HepG2 (cell line): ENCODE measurements at regions not wholly inside any gene's neighbourhood (a gene's known extent, or its start where the extent isn't known, plus 50 kb on each side); places are given as distances from the start of the nearest gene placed in this dataset.

Experiments used
- ATAC-seq: fragments of 200-7000 bp; cut with Tn5 transposase; 3 replicates; pipeline ENCODE4 v1.9.1; 2020; ENCODE audit warnings: mild to moderate bottlenecking, moderate library complexity
- BruUV-seq: library from RNA; stranded (reverse); fragments of 400-500 nt; replicated peaks from 2 replicates; lab custom pipeline; 2021; lab: Mats Ljungman, UMichigan
- CTCF ChIA-PET: fragments of 300-600 bp; formaldehyde crosslinking; extraction: SDS; loops from one replicate; lab custom pipeline; 2021; ENCODE audit warnings: low total read pairs, inconsistent platforms, low intra/inter-chr PET ratio; lab: Yijun Ruan, JAX
- POLR2A ChIA-PET: fragments of 350-600 bp; sonication (Branson Sonifier 250); formaldehyde crosslinking; loops from one replicate; lab custom pipeline; 2020; ENCODE audit warnings: antibody characterized with exemption, inconsistent platforms; lab: Yijun Ruan, JAX
- DNase-seq: peaks from one replicate; pipeline ENCODE4 v3.0.0-alpha.2; 2015; ENCODE audit warnings: low spot score
- FAIRE-seq: peaks from 3 replicates; lab custom pipeline; 2011; peaks lifted over from hg19 to GRCh38; lab: Jason Lieb, UNC
- H2AFZ ChIP-seq: one replicate; pipeline ENCODE4 v1.6.1; 2011; ENCODE audit warnings: low read length, inconsistent platforms
- H3K27ac ChIP-seq: fragments of 300-600 bp; 3 replicates; pipeline ENCODE4 v1.8.0; 2011; ENCODE audit warnings: mixed run types, mild to moderate bottlenecking, mixed read lengths, low read length, inconsistent platforms; ENCODE audit not compliant: insufficient read depth; ENCODE audit errors: extremely low read length
- H3K27me3 ChIP-seq, 2 experiments: fragments of 200-600 bp in 1 of 2; 2 replicates in 1 of 2; 3 replicates in 1 of 2; pipeline versions ENCODE4 v1.6.0 to v1.8.0; 2011; ENCODE audit warnings: low read length in 2 of 2, mild to moderate bottlenecking in 2 of 2, moderate library complexity in 2 of 2, inconsistent platforms in 1 of 2; ENCODE audit not compliant: insufficient read depth in 2 of 2, control insufficient read depth in 1 of 2
- H3K36me3 ChIP-seq, 2 experiments: fragments of 200-600 bp in 1 of 2; replicated peaks in 1 of 2; 2 replicates in 1 of 2; 3 replicates in 1 of 2; pipeline versions ENCODE4 v1.5.1 to v1.8.0; 2011; ENCODE audit warnings: low read length in 2 of 2, inconsistent platforms in 1 of 2; ENCODE audit not compliant: insufficient read depth in 2 of 2, control insufficient read depth in 1 of 2
- H3K4me1 ChIP-seq: 2 replicates; pipeline ENCODE4 v1.5.1; 2012; ENCODE audit warnings: low read length, inconsistent platforms; ENCODE audit not compliant: insufficient read depth
- H3K4me2 ChIP-seq: 2 replicates; pipeline ENCODE4 v1.6.0; 2011; ENCODE audit warnings: low read depth, low read length, inconsistent platforms
- H3K4me3 ChIP-seq, 3 experiments: fragments of 200-600 bp in 1 of 3; sonication (generic), shearing (Covaris generic) in 1 of 3; replicated peaks in 1 of 3; 2 replicates each; pipeline ENCODE4 v1.5.1; 2011 to 2016; ENCODE audit warnings: low read length in 3 of 3, inconsistent platforms in 2 of 3, low read depth in 2 of 3, mild to moderate bottlenecking in 2 of 3, control low read depth in 1 of 3, mixed read lengths in 1 of 3; ENCODE audit not compliant: insufficient read depth in 1 of 3
- H3K79me2 ChIP-seq: one replicate; pipeline ENCODE4 v1.6.1; 2011; ENCODE audit warnings: low read length, inconsistent platforms; ENCODE audit not compliant: insufficient read depth
- H3K9ac ChIP-seq: 2 replicates; pipeline ENCODE4 v1.6.0; 2011; ENCODE audit warnings: mild to moderate bottlenecking, low read depth, low read length, inconsistent platforms; ENCODE audit not compliant: insufficient read depth
- H3K9me3 ChIP-seq: 2 replicates; pipeline ENCODE4 v1.5.1; 2012; ENCODE audit warnings: mild to moderate bottlenecking, low read length
- H4K20me1 ChIP-seq: 2 replicates; pipeline ENCODE4 v1.6.0; 2011; ENCODE audit warnings: inconsistent platforms, mild to moderate bottlenecking, low read length, moderate library complexity; ENCODE audit not compliant: insufficient read depth
- AGO2 ChIP-seq: fragments of 200-400 bp; formaldehyde crosslinking; optimal IDR thresholded peaks from 2 replicates; pipeline ENCODE3; 2017; ENCODE audit warnings: mild to moderate bottlenecking, low read depth, low read length, moderate library complexity
- ASH2L ChIP-seq: fragments of 300-600, 200-600 bp; sonication (generic); IDR thresholded peaks from 2 replicates; pipeline ENCODE4 v1.7.0; 2017; ENCODE audit warnings: low read depth, mild to moderate bottlenecking, moderate library complexity, mixed read lengths, low read length; ENCODE audit not compliant: insufficient read length
- BHLHE40 ChIP-seq: IDR thresholded peaks from 2 replicates; pipeline ENCODE4 v1.6.1; 2011; ENCODE audit warnings: low read length, improper control_type of control experiment
- MAZ ChIP-seq, 2 experiments: sonication (generic) in 1 of 2; formaldehyde crosslinking in 1 of 2; IDR thresholded peaks; 2 replicates each; pipeline versions ENCODE4 v1.5.0 to v1.6.1; 2012 to 2020; ENCODE audit warnings: low read depth in 2 of 2, mild to moderate bottlenecking in 2 of 2, borderline replicate concordance in 1 of 2, improper control_type of control experiment in 1 of 2, low read length in 1 of 2, missing genetic modification reagents in 1 of 2, moderate library complexity in 1 of 2
- PAF1 ChIP-seq: IDR thresholded peaks from 2 replicates; pipeline ENCODE4 v1.6.1; 2016; ENCODE audit warnings: missing genetic modification reagents, missing compliant biosample characterization
- SIX4 ChIP-seq: sonication (generic); formaldehyde crosslinking; IDR thresholded peaks from 2 replicates; pipeline ENCODE4 v1.4.0; 2020; ENCODE audit warnings: missing genetic modification reagents
- SMAD1 ChIP-seq: sonication (generic); formaldehyde crosslinking; IDR thresholded peaks from 2 replicates; pipeline ENCODE4 v1.4.0; 2020; ENCODE audit warnings: missing genetic modification reagents, low read depth, mild to moderate bottlenecking, borderline replicate concordance
- ZMYM2 ChIP-seq: sonication (generic); formaldehyde crosslinking; IDR thresholded peaks from 2 replicates; pipeline ENCODE4 v1.8.0; 2022; ENCODE audit warnings: mild to moderate bottlenecking, missing genetic modification reagents
- ZNF337 ChIP-seq: sonication (generic); formaldehyde crosslinking; IDR thresholded peaks from 2 replicates; pipeline ENCODE4 v1.5.1; 2020; ENCODE audit warnings: missing genetic modification reagents, low read depth, mild to moderate bottlenecking, borderline replicate concordance
- WGBS: methylation state at CpG from one replicate; pipeline ENCODE4 v1.1.6; 2017; ENCODE audit warnings: low lambda C conversion rate; 5-methylcytosine and 5-hydroxymethylcytosine counted together
- in situ Hi-C: cut with HindIII; loops from 2 replicates; pipeline ENCODE4 v1.10.0; 2017; ENCODE audit warnings: low pct_unique_long_range_greater_than_20kb; ENCODE audit not compliant: extremely low pct_ligation_motif_present
- intact Hi-C: fragments of 100-400 bp; cut with micrococcal nuclease; formaldehyde crosslinking; loops from one replicate; pipeline ENCODE4 v1.10.0; 2022; ENCODE audit not compliant: unreplicated experiment
- TF ChIP-seq, protein P1 (sequence below), 2 experiments: fragments of 450-650 bp in 1 of 2; sonication (generic) in 1 of 2; formaldehyde crosslinking; IDR thresholded peaks; 2 replicates each; pipeline versions ENCODE4 v1.5.0 to v1.8.0; 2020 to 2022; ENCODE audit warnings: mild to moderate bottlenecking in 1 of 2, missing genetic modification reagents in 1 of 2
- TF ChIP-seq, protein P2 (sequence below): sonication (generic); formaldehyde crosslinking; IDR thresholded peaks from 2 replicates; pipeline ENCODE4 v1.5.1; 2020; ENCODE audit warnings: mild to moderate bottlenecking, missing genetic modification reagents, borderline replicate concordance
- TF ChIP-seq, protein P3 (sequence below): sonication (generic); formaldehyde crosslinking; IDR thresholded peaks from 2 replicates; pipeline ENCODE4 v1.5.0; 2020; ENCODE audit warnings: missing genetic modification reagents, mild to moderate bottlenecking, borderline replicate concordance

DNA sequence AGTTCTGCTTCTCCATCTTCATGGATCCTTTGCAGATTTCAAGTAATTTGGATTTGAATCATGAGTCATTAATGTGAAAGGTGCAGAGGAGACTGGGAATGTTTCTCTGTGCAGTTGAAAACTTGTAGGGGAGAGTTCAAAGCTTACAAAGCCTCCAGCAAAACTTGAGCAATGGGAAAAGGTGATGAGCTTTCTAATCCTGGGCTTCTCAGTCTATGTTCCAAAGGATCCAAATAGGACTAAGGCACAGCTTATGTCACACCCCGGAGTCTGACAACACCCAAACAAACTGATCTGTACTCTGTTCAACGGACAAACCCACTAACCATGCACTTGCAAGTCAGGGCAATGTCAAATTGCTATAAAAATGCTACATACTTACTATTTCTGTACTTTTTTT is 134.8 kb downstream of the DUSP6 start:
- no peaks in the 10 kb centered on the region for H3K79me2 ChIP-seq
- H3K36me3 ChIP-seq = no peaks in the 10 kb centered on the region
- H3K9me3 ChIP-seq = no peaks in the 10 kb centered on the region
- no peaks in the 10 kb centered on the region for H4K20me1 ChIP-seq
- in situ Hi-C loops (no loop called here), intact Hi-C loops (no loop called here)
- no peak for ATAC-seq
- H3K27ac ChIP-seq = no peak overlapping the region
- peaks cover 18% of the 10 kb centered on the region for H3K4me1 ChIP-seq
- WGBS = 0% methylated on average over 2 of the region's 2 CpGs
- DNase-seq = no peak
- H2AFZ ChIP-seq = no peak overlapping the region
- no peak overlapping the region for H3K4me3 ChIP-seq
- ChIA-PET CTCF (no interaction called here), POLR2A (no interaction called here)
- no peak for FAIRE-seq
- BruUV-seq = no TSS peak
- no peak overlapping the region for H3K9ac ChIP-seq
- no peak overlapping the region for H3K4me2 ChIP-seq
- H3K27me3 ChIP-seq = no peaks in the 10 kb centered on the region
- TF ChIP-seq ZMYM2 (CRISPR knock-in tag) (no peak), MAZ (IDR thresholded peaks at IDR 0.05; ENCODE audit: borderline replicate concordance, low read depth, low read length) (no peak), MAZ (CRISPR knock-in tag; IDR thresholded peaks at IDR 0.05; ENCODE audit: low read depth) (no peak), BHLHE40 (no peak), ASH2L (no peak), SIX4 (no peak), AGO2 (no peak), ZNF337 (CRISPR knock-in tag) (no peak), SMAD1 (CRISPR knock-in tag) (no peak), PAF1 (CRISPR knock-in tag) (no peak)
- TF ChIP-seq, protein P1, sequence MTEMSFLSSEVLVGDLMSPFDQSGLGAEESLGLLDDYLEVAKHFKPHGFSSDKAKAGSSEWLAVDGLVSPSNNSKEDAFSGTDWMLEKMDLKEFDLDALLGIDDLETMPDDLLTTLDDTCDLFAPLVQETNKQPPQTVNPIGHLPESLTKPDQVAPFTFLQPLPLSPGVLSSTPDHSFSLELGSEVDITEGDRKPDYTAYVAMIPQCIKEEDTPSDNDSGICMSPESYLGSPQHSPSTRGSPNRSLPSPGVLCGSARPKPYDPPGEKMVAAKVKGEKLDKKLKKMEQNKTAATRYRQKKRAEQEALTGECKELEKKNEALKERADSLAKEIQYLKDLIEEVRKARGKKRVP (CRISPR knock-in tag; IDR thresholded peaks at IDR 0.05) = no peak
- TF ChIP-seq, protein P2, sequence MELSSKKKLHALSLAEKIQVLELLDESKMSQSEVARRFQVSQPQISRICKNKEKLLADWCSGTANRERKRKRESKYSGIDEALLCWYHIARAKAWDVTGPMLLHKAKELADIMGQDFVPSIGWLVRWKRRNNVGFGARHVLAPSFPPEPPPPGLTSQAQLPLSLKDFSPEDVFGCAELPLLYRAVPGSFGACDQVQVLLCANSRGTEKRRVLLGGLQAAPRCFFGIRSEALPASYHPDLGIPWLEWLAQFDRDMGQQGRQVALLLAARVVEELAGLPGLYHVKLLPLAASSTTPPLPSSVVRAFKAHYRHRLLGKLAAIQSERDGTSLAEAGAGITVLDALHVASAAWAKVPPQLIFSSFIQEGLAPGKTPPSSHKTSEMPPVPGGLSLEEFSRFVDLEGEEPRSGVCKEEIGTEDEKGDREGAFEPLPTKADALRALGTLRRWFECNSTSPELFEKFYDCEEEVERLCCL (CRISPR knock-in tag) = no peak
- TF ChIP-seq, protein P3, sequence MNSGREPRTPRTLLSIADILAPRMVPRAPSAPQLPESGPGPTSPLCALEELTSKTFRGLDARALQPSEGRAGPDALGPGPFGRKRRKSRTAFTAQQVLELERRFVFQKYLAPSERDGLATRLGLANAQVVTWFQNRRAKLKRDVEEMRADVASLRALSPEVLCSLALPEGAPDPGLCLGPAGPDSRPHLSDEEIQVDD = no peak
